Upper lobe of left lung (tissue), 6 donors: ENCODE measurements at regions not wholly inside any gene's neighbourhood (a gene's known extent, or its start where the extent isn't known, plus 50 kb on each side); places are given as distances from the start of the nearest gene placed in this dataset.

ENCODE experiments used
- ATAC-seq, 2 donors: fragments of 200-7000 bp; cut with Tn5 transposase; one replicate each; pipeline ENCODE4 v1.9.1; 2022; ENCODE audit warnings: mild to moderate bottlenecking in 2 of 2, moderate library complexity in 2 of 2; ENCODE audit not compliant: low FRiP score in 2 of 2
- DNase-seq, 2 donors: peaks; one replicate each; pipeline ENCODE4 v3.0.0-alpha.2; 2019 to 2020
- H3K27ac ChIP-seq, 4 donors: fragments of 200-600 bp; sonication (generic); one replicate each; pipeline ENCODE4 v1.5.1; 2016 to 2019
- H3K27me3 ChIP-seq, 4 donors: fragments of 200-600 bp; sonication (generic); one replicate each; pipeline ENCODE4 v1.5.1; 2017 to 2019
- H3K36me3 ChIP-seq, 4 donors: fragments of 200-600 bp; sonication (generic); one replicate each; pipeline ENCODE4 v1.5.1; 2016 to 2019
- H3K4me1 ChIP-seq, 4 donors: fragments of 200-600 bp; sonication (generic); one replicate each; pipeline ENCODE4 v1.5.1; 2018 to 2019
- H3K4me3 ChIP-seq, 4 donors: fragments of 200-600 bp; sonication (generic); one replicate each; pipeline ENCODE4 v1.5.1; 2017 to 2019; ENCODE audit warnings: mild to moderate bottlenecking in 2 of 4, moderate library complexity in 1 of 4
- H3K9me3 ChIP-seq, 4 donors: fragments of 200-600 bp; sonication (generic); one replicate each; pipeline ENCODE4 v1.5.1; 2018 to 2019
- EP300 ChIP-seq, 4 donors: sonication (generic); formaldehyde crosslinking; IDR thresholded peaks; one replicate each; pipeline ENCODE4 v1.5.1; 2017; ENCODE audit warnings: antibody characterized with exemption in 4 of 4, control low read depth in 2 of 4
- POLR2A ChIP-seq, 4 donors: fragments of 450-650 bp; IDR thresholded peaks; one replicate each; pipeline ENCODE4 v1.5.1; 2016 to 2017; ENCODE audit warnings: antibody characterized with exemption in 4 of 4, mild to moderate bottlenecking in 2 of 4
- POLR2AphosphoS5 ChIP-seq, 2 donors: sonication (generic); formaldehyde crosslinking; IDR thresholded peaks; one replicate each; pipeline ENCODE4 v1.5.1; 2017; ENCODE audit warnings: antibody characterized with exemption in 2 of 2
- WGBS, 2 donors: methylation state at CpG; one replicate each; pipeline ENCODE4 v1.1.5; 2017 to 2018; 5-methylcytosine and 5-hydroxymethylcytosine counted together
- TF ChIP-seq, protein P1 (sequence below), 6 experiments: fragments of 450-650 bp in 4 of 6; fragments of 200-600 bp in 2 of 6; sonication (generic) in 2 of 6; IDR thresholded peaks; one replicate each; pipeline ENCODE4 v1.5.1; 2016 to 2019; ENCODE audit warnings: antibody characterized with exemption in 6 of 6
- donor health status: DM: no; HTN: no; CAD: no; lungs with moderate emphysema.
- donor health status: DM: no; HTN: yes; CAD: no; lungs with severe emphysema.

DNA sequence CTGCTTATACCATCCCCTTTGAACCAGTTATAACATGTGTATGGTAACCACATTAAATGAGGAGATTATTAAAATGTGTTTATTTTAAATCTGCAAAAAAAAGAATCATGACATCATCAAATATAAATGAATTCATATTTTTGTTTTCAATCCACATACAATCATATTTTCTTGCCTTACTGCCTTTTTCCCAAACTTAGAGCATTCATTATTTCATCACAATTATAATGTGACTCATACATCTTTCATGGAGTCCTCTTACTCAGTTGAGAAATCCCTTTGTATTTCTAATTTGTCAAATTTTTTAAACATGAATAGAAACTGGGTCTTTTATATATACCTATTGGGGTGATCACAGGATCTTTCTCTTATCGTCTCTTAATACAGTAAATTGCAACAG is 909.6 kb downstream of the DSC3 start:
- no peak overlapping the region for H3K4me3 ChIP-seq
- no peaks in the 10 kb centered on the region for H3K9me3 ChIP-seq
- H3K4me1 ChIP-seq: no peaks in the 10 kb centered on the region
- no peak overlapping the region for H3K27ac ChIP-seq
- no peak for TF ChIP-seq POLR2AphosphoS5 (IDR thresholded peaks at IDR 0.05)
- TF ChIP-seq POLR2A (IDR thresholded peaks at IDR 0.05): no peak
- TF ChIP-seq, protein P1, sequence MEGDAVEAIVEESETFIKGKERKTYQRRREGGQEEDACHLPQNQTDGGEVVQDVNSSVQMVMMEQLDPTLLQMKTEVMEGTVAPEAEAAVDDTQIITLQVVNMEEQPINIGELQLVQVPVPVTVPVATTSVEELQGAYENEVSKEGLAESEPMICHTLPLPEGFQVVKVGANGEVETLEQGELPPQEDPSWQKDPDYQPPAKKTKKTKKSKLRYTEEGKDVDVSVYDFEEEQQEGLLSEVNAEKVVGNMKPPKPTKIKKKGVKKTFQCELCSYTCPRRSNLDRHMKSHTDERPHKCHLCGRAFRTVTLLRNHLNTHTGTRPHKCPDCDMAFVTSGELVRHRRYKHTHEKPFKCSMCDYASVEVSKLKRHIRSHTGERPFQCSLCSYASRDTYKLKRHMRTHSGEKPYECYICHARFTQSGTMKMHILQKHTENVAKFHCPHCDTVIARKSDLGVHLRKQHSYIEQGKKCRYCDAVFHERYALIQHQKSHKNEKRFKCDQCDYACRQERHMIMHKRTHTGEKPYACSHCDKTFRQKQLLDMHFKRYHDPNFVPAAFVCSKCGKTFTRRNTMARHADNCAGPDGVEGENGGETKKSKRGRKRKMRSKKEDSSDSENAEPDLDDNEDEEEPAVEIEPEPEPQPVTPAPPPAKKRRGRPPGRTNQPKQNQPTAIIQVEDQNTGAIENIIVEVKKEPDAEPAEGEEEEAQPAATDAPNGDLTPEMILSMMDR (IDR thresholded peaks at IDR 0.05): no peak
- no peak for TF ChIP-seq EP300 (IDR thresholded peaks at IDR 0.05)
- DNase-seq (no peak), ATAC-seq (no peak)
- WGBS, 2 donors: 92 to 94% methylated on average over 1 of the region's 1 CpG
- no peaks in the 10 kb centered on the region for H3K27me3 ChIP-seq
- no peaks in the 10 kb centered on the region for H3K36me3 ChIP-seq

DNA sequence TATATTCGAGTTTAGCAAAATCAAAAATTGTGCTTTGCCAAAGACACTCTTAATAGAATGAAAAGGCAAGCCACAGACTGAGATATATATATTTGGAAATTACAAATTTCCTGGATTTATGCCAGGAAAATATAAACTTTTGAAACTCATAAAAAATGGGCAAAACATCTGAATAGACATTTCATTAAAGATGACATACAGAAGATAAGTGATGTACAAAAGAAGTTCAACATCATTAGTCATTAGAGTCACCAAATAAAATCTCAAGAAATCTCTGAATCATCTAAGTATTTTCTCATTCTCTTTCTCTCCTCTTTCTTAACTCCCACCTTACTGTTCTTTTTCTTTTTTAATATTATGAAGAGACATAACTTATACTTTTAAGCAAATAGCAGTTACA is 921.1 kb downstream of the DSC3 start:
- H3K36me3 ChIP-seq: no peaks in the 10 kb centered on the region
- no peak for DNase-seq

DNA sequence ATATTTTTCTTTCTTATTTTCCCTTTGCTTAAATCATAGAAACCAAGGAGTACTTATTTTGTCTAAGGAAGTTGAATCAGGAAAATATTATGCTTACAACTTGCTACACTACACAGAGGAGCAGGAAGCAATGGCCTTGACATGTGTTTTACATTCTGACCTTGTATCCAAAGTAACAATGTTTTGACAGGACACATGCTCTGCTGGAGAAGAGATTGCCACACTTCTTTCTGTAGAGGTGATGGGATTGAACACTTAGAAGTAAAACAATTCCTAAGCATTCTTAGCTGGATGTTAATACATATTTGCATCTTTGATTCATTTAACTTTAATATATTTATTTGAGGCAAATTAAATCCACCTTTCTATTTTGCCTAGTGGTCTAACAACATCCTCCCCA is 929.1 kb downstream of the DSC3 start:
- ATAC-seq (no peak), DNase-seq (no peak)
- Histone ChIP-seq H3K36me3 (no peaks in the 10 kb centered on the region), H3K27ac (no peak overlapping the region), H3K27me3 (no peaks in the 10 kb centered on the region), H3K9me3 (no peaks in the 10 kb centered on the region), H3K4me1 (no peaks in the 10 kb centered on the region), H3K4me3 (no peak overlapping the region)
- TF ChIP-seq POLR2A (IDR thresholded peaks at IDR 0.05): no peak
- TF ChIP-seq POLR2AphosphoS5 (IDR thresholded peaks at IDR 0.05): no peak
- TF ChIP-seq EP300 (IDR thresholded peaks at IDR 0.05): no peak
- TF ChIP-seq, protein P1 (IDR thresholded peaks at IDR 0.05): no peak

More for the DNA sequence above, 921.1 kb downstream of the DSC3 start:
- H3K4me3 ChIP-seq: no peak overlapping the region
- H3K9me3 ChIP-seq: no peaks in the 10 kb centered on the region
- no peaks in the 10 kb centered on the region for H3K4me1 ChIP-seq
- no peak for ATAC-seq
- H3K27me3 ChIP-seq: no peaks in the 10 kb centered on the region
- H3K27ac ChIP-seq: no peak overlapping the region
- TF ChIP-seq EP300 (IDR thresholded peaks at IDR 0.05): no peak
- TF ChIP-seq, protein P1 (IDR thresholded peaks at IDR 0.05): no peak
- no peak for TF ChIP-seq POLR2AphosphoS5 (IDR thresholded peaks at IDR 0.05)
- no peak for TF ChIP-seq POLR2A (IDR thresholded peaks at IDR 0.05)
- WGBS, 2 donors: 54 to 75% methylated on average over 1 of the region's 1 CpG

DNA sequence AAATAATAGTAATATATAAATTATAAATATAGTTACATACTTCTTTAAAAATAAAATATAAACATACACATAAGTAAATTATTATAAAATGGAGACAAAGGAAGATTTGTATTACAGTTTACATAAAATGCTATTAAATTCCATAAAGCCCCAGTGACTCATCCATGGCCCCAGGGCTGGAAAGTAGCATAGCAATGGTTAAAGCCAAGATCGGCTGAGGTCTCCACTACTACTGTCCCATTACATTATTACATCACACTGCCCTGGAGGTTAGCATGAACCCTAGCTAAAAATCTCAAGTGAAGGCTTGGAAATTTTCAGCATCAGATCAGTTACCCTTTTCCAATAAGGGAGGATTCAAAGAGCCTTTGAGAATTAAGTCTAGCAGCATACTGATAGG is 936.2 kb downstream of the DSC3 start:
- H3K36me3 ChIP-seq: no peaks in the 10 kb centered on the region
- TF ChIP-seq POLR2AphosphoS5 (IDR thresholded peaks at IDR 0.05) (no peak), POLR2A (IDR thresholded peaks at IDR 0.05) (no peak), EP300 (IDR thresholded peaks at IDR 0.05) (no peak)
- TF ChIP-seq, protein P1 (IDR thresholded peaks at IDR 0.05): no peak
- no peak overlapping the region for H3K27ac ChIP-seq
- H3K4me3 ChIP-seq: no peak overlapping the region
- DNase-seq (no peak), ATAC-seq (no peak)
- 83 to 95% methylated on average over 1 of the region's 1 CpG for WGBS, 2 donors
- no peaks in the 10 kb centered on the region for H3K27me3 ChIP-seq
- H3K9me3 ChIP-seq: no peaks in the 10 kb centered on the region
- no peaks in the 10 kb centered on the region for H3K4me1 ChIP-seq

DNA sequence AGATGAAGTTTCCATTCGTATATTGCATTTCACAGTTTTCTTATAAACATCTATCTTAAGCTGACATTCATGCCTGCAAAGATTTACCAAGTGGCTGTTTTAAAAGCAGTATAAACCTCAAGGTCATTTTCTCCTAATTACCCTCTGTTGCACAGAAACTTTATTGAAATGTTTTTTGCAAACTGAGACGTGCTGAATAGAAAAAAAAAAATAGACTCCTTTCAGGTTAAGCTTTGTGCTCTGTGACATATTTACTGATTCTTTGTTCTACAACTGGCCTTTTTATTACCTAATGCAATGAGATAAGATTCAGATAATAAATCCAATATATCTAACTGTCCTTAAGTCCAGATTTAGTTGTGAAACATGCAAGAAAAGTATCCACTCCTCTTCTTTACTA is 938.7 kb downstream of the DSC3 start:
- Histone ChIP-seq H3K4me3 (no peak overlapping the region), H3K36me3 (no peaks in the 10 kb centered on the region), H3K27me3 (no peaks in the 10 kb centered on the region), H3K4me1 (no peaks in the 10 kb centered on the region), H3K27ac (no peak overlapping the region), H3K9me3 (no peaks in the 10 kb centered on the region)
- no peak for ATAC-seq
- TF ChIP-seq, protein P1 (IDR thresholded peaks at IDR 0.05): no peak
- TF ChIP-seq EP300 (IDR thresholded peaks at IDR 0.05) (no peak), POLR2A (IDR thresholded peaks at IDR 0.05) (no peak), POLR2AphosphoS5 (IDR thresholded peaks at IDR 0.05) (no peak)
- 62 to 66% methylated on average over 2 of the region's 2 CpGs for WGBS, 2 donors
- no peak for DNase-seq
